ENCODE measurements at regions not wholly inside any gene's neighbourhood (a gene's known extent, or its start where the extent isn't known, plus 50 kb on each side); places are given as distances from the start of the nearest gene placed in this dataset.

GRCh38 chr16:35543486-35543885 lies 2084.1 kb downstream of the TP53TG3F start:
- ATAC-seq (replicated peaks), result no peak
- Mint-ChIP-seq H3K4me3 (no peak overlapping the region), H3K4me1 (no peaks in the 10 kb centered on the region), H3K36me3 (ENCODE audit: low read depth) (no peaks in the 10 kb centered on the region), H3K9me3 (peaks cover 25% of the 10 kb centered on the region), H3K27me3 (no peaks in the 10 kb centered on the region), H3K27ac (no peak overlapping the region)

- Mint-ChIP-seq H3K9me3 (peaks cover 14% of the 10 kb centered on the region), H3K36me3 (ENCODE audit: low read depth) (no peaks in the 10 kb centered on the region), H3K27ac (no peak overlapping the region), H3K27me3 (no peaks in the 10 kb centered on the region), H3K4me1 (no peaks in the 10 kb centered on the region), H3K4me3 (no peak overlapping the region)
- no peak for ATAC-seq (replicated peaks)
These were observed 2093.4 kb downstream of the TP53TG3F start for GRCh38 chr16:35552763-35553162.

GRCh38 chr16:35557731-35558130 lies 2098.3 kb downstream of the TP53TG3F start:
- H3K4me3 Mint-ChIP-seq, result no peak overlapping the region

GRCh38 chr16:35559911-35560636 lies 2100.7 kb downstream of the TP53TG3F start:
- no peaks in the 10 kb centered on the region for H3K4me1 Mint-ChIP-seq
- no peak overlapping the region for H3K27ac Mint-ChIP-seq
- no peaks in the 10 kb centered on the region for H3K27me3 Mint-ChIP-seq
- H3K4me3 Mint-ChIP-seq, result no peak overlapping the region
- no peaks in the 10 kb centered on the region for H3K36me3 Mint-ChIP-seq (ENCODE audit: low read depth)
- H3K9me3 Mint-ChIP-seq, result peaks cover 13% of the 10 kb centered on the region
- no peak for ATAC-seq (replicated peaks)

More at GRCh38 chr16:35557731-35558130, 2098.3 kb downstream of the TP53TG3F start:
- Mint-ChIP-seq H3K36me3 (ENCODE audit: low read depth) (no peaks in the 10 kb centered on the region), H3K27ac (no peak overlapping the region), H3K27me3 (no peaks in the 10 kb centered on the region), H3K9me3 (peaks cover 13% of the 10 kb centered on the region), H3K4me1 (no peaks in the 10 kb centered on the region)
- ATAC-seq (replicated peaks), result no peak

- Mint-ChIP-seq H3K4me1 (no peaks in the 10 kb centered on the region), H3K9me3 (peaks cover 13% of the 10 kb centered on the region), H3K36me3 (ENCODE audit: low read depth) (no peaks in the 10 kb centered on the region), H3K27ac (no peak overlapping the region), H3K4me3 (no peak overlapping the region), H3K27me3 (no peaks in the 10 kb centered on the region)
- no peak for ATAC-seq (replicated peaks)
These were observed 2101.2 kb downstream of the TP53TG3F start for GRCh38 chr16:35560637-35560984.

GRCh38 chr16:35561346-35561745 lies 2101.9 kb downstream of the TP53TG3F start:
- no peak for ATAC-seq (replicated peaks)

GRCh38 chr16:35562471-35562870 lies 2103.1 kb downstream of the TP53TG3F start:
- Mint-ChIP-seq H3K27me3 (no peaks in the 10 kb centered on the region), H3K9me3 (peaks cover 25% of the 10 kb centered on the region), H3K36me3 (ENCODE audit: low read depth) (no peaks in the 10 kb centered on the region), H3K27ac (no peak overlapping the region), H3K4me1 (no peaks in the 10 kb centered on the region), H3K4me3 (no peak overlapping the region)
- ATAC-seq (replicated peaks), result no peak

More at GRCh38 chr16:35561346-35561745, 2101.9 kb downstream of the TP53TG3F start:
- H3K27me3 Mint-ChIP-seq, result no peaks in the 10 kb centered on the region
- H3K9me3 Mint-ChIP-seq, result peaks cover 16% of the 10 kb centered on the region
- no peak overlapping the region for H3K4me3 Mint-ChIP-seq
- H3K36me3 Mint-ChIP-seq (ENCODE audit: low read depth), result no peaks in the 10 kb centered on the region
- no peak overlapping the region for H3K27ac Mint-ChIP-seq
- H3K4me1 Mint-ChIP-seq, result no peaks in the 10 kb centered on the region

GRCh38 chr16:35562919-35563318 lies 2103.5 kb downstream of the TP53TG3F start:
- Mint-ChIP-seq H3K4me3 (no peak overlapping the region), H3K36me3 (ENCODE audit: low read depth) (no peaks in the 10 kb centered on the region), H3K27me3 (no peaks in the 10 kb centered on the region), H3K4me1 (no peaks in the 10 kb centered on the region), H3K27ac (no peak overlapping the region), H3K9me3 (peaks cover 29% of the 10 kb centered on the region)
- ATAC-seq (replicated peaks), result no peak

GRCh38 chr16:35564148-35564547 lies 2104.7 kb downstream of the TP53TG3F start:
- Mint-ChIP-seq H3K4me1 (no peaks in the 10 kb centered on the region), H3K4me3 (no peak overlapping the region), H3K9me3 (peaks cover 30% of the 10 kb centered on the region), H3K27me3 (no peaks in the 10 kb centered on the region), H3K27ac (no peak overlapping the region), H3K36me3 (ENCODE audit: low read depth) (no peaks in the 10 kb centered on the region)
- no peak for ATAC-seq (replicated peaks)

GRCh38 chr16:35564889-35565288 lies 2105.5 kb downstream of the TP53TG3F start:
- no peak for ATAC-seq (replicated peaks)
- H3K9me3 Mint-ChIP-seq, result peaks cover 27% of the 10 kb centered on the region
- no peak overlapping the region for H3K4me3 Mint-ChIP-seq
- H3K27ac Mint-ChIP-seq, result no peak overlapping the region
- H3K4me1 Mint-ChIP-seq, result no peaks in the 10 kb centered on the region
- no peaks in the 10 kb centered on the region for H3K27me3 Mint-ChIP-seq
- H3K36me3 Mint-ChIP-seq (ENCODE audit: low read depth), result no peaks in the 10 kb centered on the region

GRCh38 chr16:35565626-35566025 lies 2106.2 kb downstream of the TP53TG3F start:
- Mint-ChIP-seq H3K27ac (no peak overlapping the region), H3K4me3 (no peak overlapping the region), H3K4me1 (no peaks in the 10 kb centered on the region), H3K27me3 (no peaks in the 10 kb centered on the region), H3K36me3 (ENCODE audit: low read depth) (no peaks in the 10 kb centered on the region), H3K9me3 (peaks cover 28% of the 10 kb centered on the region)
- no peak for ATAC-seq (replicated peaks)

- no peaks in the 10 kb centered on the region for H3K36me3 Mint-ChIP-seq (ENCODE audit: low read depth)
- peaks cover 38% of the 10 kb centered on the region for H3K9me3 Mint-ChIP-seq
- no peak overlapping the region for H3K4me3 Mint-ChIP-seq
- no peak for ATAC-seq (replicated peaks)
- no peaks in the 10 kb centered on the region for H3K27me3 Mint-ChIP-seq
- no peak overlapping the region for H3K27ac Mint-ChIP-seq
- no peaks in the 10 kb centered on the region for H3K4me1 Mint-ChIP-seq
These were observed 2110.0 kb downstream of the TP53TG3F start for GRCh38 chr16:35569413-35569812.

GRCh38 chr16:35570946-35571345 lies 2111.5 kb downstream of the TP53TG3F start:
- Mint-ChIP-seq H3K4me1 (no peaks in the 10 kb centered on the region), H3K9me3 (peaks cover 41% of the 10 kb centered on the region), H3K27ac (no peak overlapping the region), H3K4me3 (no peak overlapping the region), H3K36me3 (ENCODE audit: low read depth) (no peaks in the 10 kb centered on the region), H3K27me3 (no peaks in the 10 kb centered on the region)
- no peak for ATAC-seq (replicated peaks)

GRCh38 chr16:35572186-35572585 lies 2112.8 kb downstream of the TP53TG3F start:
- Mint-ChIP-seq H3K4me1 (no peaks in the 10 kb centered on the region), H3K36me3 (ENCODE audit: low read depth) (no peaks in the 10 kb centered on the region), H3K9me3 (peaks cover 36% of the 10 kb centered on the region), H3K4me3 (no peak overlapping the region), H3K27ac (no peak overlapping the region), H3K27me3 (no peaks in the 10 kb centered on the region)
- no peak for ATAC-seq (replicated peaks)

- Mint-ChIP-seq H3K27ac (no peak overlapping the region), H3K4me3 (no peak overlapping the region), H3K4me1 (no peaks in the 10 kb centered on the region), H3K36me3 (ENCODE audit: low read depth) (no peaks in the 10 kb centered on the region), H3K27me3 (no peaks in the 10 kb centered on the region), H3K9me3 (peaks cover 31% of the 10 kb centered on the region)
- no peak for ATAC-seq (replicated peaks)
These were observed 2114.0 kb downstream of the TP53TG3F start for GRCh38 chr16:35573407-35573806.

- H3K27ac Mint-ChIP-seq, result no peak overlapping the region
- peaks cover 35% of the 10 kb centered on the region for H3K9me3 Mint-ChIP-seq
- H3K27me3 Mint-ChIP-seq, result no peaks in the 10 kb centered on the region
- no peaks in the 10 kb centered on the region for H3K4me1 Mint-ChIP-seq
- H3K36me3 Mint-ChIP-seq (ENCODE audit: low read depth), result no peaks in the 10 kb centered on the region
- ATAC-seq (replicated peaks), result no peak
- no peak overlapping the region for H3K4me3 Mint-ChIP-seq
These were observed 2114.6 kb downstream of the TP53TG3F start for GRCh38 chr16:35574011-35574410.

Measured in activated T-helper 17 cell treated with anti-CD3 and anti-CD28 coated beads, Interleukin-2, amount 50 U/mL, for 72 hours (primary cell).